Stimulated activated CD8-positive, alpha-beta memory T cell treated with anti-CD3 and anti-CD28 coated beads, Interleukin-15, amount 100 ng/mL, for 1 hour (primary cell): ENCODE measurements at regions not wholly inside any gene's neighbourhood (a gene's known extent, or its start where the extent isn't known, plus 50 kb on each side); places are given as distances from the start of the nearest gene placed in this dataset.

ENCODE experiments used
- DNase-seq: peaks from one replicate; pipeline ENCODE4 v3.0.0-alpha.2; 2020; ENCODE audit warnings: low read depth

DNA sequence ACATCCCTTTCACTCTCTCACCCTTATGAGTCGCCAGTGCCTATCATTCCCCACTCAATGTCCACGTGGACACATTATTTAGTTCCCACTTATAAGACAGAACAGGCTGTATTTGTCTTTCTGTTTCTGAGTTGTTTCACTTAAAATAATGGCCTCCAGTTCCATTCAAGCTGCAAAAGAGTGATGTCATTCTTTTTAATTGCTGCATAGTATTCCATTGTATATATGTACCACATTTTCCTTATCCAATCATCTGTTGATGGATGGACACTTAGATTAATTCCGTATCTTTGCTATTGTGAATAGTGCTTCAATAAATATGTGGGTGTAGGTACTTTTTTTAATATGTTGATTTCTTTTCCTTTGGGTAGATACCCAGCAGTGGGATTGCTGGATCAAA, 79.1 kb downstream of the ZNF365 start:
- DNase-seq: no peak

DNA sequence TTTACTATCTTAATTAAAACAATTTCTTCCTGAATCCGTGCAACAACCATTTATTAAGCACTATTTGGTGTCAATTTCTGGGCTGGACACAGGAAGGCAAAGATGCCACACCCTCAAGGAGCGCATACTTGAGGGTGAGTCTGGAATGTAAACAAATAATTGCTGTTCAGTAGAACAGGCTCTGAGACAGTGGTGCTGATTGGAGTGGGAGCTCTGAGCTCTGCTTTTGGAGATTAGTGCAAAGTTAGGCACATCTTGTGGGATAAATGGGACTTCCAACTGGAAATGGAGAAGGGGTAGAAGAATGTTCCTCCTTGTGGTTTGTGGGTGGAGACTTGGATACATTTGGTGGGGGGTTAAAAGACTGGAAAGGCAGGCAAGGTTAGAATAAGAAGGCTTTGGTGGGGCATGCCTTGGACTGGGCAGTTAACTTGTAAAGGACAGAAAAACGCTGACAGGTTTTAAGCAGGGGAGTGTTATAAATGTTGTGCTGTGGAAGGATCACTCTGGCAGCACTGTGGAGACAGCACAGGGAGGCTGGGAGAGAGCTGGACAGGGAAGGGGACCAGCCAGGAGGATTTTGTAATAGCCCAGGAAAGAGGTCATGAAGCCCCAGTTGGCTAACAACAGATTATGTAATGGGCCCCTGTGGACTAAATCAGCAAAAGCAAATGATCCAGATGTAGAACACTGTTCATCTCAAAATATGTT, 80.7 kb downstream of the ZNF365 start:
- no peak for DNase-seq

DNA sequence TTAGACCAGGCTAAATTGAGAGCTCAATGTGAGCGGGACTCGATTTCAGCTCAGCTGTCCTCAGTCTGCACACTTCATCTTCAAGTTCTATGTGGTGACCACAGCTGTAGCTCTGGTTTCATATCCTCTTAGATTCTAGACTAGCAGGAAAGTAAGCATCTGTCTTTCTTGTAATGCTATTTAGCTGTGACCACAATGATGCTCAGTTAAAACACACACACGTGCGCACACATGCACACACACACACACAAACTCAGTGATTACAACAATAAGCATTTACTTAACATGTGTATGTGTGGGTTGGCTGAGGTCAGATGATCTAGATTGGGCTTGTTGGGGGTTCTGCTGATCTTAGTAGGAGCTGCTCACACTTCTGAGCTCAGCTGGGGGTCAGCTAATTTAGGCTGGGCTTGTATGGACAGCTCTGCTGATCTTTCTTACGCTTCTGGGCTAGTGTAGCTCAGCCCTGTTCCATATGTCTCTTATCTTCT, 82.5 kb downstream of the ZNF365 start:
- no peak for DNase-seq

DNA sequence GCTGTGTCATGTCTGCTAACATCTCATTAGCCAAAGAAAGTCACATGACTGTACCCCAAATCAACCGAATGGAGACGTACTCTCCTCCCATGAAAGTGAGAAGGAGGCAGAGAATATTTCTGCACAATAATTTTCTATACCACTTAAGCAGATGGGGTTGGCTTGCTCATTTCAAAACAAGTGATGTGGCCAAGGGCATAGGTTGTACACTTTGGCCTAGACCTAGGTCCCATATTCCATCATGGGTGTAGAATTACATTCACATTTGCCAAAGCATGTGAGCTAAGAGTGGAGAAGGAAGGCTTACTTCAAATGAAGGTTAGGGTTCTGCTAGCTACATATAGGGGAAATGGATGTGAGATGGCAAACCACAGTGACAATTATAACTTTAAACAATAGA, 83.0 kb downstream of the ZNF365 start:
- DNase-seq: no peak

DNA sequence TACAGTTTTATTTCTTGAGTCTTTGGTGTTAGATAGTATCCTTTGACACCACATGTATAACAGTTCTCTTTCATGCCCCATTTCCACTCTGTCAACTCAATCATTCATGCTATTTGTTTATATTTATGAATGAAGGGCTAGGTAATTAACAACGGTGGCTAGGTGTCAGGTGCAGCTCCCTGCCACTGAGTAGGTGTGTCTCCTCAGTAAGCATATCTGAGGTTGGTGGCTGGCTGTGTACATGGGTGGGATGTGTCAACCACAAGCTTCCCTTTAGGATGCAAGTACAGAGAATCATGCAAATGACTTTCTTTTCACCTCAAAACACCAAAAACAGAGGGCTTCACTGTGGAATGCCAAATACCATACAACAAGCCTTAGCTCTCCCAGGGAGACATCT, 83.4 kb downstream of the ZNF365 start:
- no peak for DNase-seq

DNA sequence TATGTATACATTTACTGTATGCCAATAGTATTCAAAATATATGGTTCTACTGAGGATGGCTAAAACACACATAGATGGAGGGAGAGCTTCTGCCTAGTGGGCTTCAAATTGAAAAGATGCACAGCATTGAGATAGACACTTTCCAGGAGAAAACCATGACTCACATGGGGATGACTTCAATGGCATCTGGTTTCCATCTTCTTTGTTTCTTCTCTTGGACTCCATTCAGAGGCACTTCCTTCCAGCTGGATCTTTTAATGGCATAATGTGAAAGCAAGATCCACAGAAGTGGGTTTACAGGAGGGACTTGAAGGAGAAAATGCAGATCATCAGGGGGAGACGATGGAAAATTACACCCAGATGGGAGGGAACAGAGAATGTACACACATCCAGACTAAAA, 84.9 kb downstream of the ZNF365 start:
- DNase-seq: no peak

DNA sequence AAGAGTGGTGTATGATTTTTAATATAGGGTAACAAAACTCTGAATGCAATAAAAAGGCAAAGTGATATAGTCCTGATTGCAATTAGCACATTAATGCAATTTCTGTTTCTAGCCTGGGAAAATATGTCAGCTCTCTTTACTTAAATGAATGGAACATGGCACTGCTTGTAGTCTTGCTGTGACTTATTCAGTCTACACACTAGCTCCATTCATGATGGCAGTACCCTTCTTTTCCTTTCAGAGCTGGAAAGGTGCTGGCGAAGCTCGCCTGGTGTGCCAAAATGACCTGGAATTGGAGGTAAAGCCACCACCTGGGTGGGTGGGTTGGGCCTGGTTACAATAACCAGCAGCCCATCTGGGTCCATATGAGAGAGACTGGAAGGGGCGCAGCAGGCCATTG, 85.3 kb downstream of the ZNF365 start:
- no peak for DNase-seq

DNA sequence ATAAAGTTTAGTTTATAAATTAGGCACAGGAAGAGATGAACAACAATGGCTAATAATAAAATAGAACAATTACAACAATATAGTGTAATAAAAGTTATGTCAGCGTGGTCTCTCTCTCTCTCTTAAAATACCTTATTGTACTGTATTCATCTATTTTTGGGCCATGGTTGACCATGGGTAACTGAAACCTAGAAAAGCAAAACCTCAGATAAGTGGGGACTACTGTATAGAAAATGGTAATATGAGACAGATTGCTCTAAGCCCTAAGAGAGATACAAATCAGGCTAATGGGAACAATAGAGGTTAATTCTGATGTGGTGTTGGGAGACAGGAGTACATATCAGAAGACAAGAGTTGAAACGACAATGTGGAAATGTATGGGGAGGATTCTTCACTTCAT, 86.2 kb downstream of the ZNF365 start:
- DNase-seq: no peak

DNA sequence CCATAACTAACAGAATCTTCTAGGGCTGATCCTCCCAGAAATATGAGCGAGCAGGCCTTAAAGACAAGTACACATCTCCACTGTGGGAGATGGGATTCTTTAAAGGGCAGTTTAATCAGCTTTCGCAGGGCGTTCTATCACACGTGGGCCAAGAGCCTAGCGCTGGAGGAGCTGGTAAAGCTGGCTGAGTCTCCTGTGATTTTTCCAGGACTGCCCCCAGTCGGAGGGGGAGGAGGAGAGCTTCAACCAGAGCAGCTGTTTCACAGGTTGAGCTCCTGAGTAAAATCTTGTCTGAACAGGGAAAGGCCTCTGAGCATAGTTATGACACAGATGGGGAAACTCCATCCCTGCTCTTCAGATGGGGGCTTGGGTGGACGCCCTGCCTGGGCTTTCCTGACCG, 87.0 kb downstream of the ZNF365 start:
- no peak for DNase-seq

DNA sequence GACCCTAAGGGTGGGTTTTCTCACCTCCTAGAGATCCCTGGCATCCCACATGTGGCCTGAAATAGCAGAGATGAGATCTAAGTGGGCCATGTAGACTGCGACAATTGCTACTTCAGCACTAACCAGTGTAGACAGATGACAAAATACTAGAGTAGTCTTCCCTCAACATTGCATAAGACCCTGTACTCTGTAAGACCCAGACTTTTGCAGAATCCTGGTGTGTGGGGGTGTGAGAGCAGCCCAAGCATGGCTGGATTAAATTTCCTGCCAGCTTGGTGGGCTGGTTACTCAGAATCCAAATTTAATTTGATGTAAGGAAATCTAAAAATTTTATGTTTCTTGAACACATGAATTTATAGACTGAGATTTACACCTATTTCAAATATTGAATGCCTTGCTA, 88.3 kb downstream of the ZNF365 start:
- DNase-seq: no peak

DNA sequence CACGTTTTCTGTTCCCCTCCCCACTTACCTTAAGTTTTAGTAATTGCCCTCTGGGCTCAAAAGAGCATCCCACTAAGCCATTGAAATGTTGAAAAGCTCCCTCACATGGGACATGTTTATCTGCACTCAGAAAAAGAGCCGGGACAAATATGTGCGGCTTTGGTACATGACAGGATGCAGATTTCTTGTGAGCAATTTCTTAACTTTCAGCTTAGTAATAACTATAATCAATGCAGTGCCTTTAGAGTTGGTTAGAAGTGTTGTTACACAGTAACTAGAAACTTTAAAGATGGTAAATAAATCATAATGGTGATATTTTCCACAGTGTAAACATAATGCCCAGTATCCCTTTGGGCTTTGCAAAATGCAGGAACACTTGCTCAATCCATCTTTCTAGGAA, 89.2 kb downstream of the ZNF365 start:
- no peak for DNase-seq

DNA sequence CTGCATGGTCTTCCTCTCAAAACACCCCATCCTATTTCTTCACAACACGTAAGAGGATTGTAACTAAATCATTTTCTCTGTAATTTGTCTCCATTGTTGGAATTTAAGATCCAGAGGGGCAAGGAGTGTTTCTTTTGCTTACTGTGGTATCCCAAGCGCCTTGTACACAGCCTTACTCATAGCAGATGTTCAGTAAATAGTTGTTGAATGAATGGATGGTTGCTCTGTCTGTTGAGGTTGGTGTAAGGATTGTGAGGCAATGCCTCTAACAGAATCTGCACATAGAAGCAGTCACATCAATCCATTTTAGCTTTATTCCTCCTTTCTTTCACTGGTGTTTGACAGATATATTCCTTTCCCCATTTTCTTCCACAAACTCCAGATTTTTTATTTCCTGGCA, 90.1 kb downstream of the ZNF365 start:
- DNase-seq: no peak

DNA sequence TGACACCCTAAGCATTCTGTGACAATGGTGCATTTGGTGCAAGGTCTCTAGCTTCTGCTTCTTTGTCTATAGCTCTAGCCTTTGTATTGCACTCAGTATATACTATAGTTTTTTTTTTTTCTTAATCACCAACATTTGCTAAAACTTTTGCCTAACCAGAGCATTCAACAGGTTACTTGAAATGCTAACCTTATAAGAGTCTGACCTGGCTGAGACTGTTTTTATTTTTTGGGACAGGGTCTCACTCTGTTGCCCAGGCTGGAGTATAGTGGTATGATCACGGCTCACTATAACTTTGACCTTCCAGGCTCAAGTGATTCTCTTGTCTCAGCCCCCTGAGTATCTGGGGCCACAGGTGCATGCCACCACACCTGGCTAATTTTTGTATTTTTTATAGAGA, 92.4 kb downstream of the ZNF365 start:
- DNase-seq: no peak

DNA sequence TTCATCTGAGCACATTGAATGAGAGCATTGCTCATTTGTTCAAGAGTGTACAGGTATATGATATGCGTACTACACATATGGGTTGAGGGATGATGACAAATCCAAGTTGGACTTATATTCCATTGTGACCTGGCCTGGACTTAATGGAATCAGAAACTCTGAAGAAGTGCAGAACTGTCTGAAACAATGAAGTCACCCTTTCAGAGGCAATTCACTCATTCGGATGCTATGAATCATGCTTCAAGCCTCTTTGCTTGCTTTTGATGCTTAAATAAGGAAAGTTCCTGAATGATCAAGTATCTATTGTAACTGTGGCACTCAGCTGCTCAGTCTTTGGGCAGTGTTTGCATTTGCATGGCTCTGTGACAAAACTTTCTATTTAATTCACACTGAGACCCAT, 93.4 kb downstream of the ZNF365 start:
- DNase-seq: no peak

DNA sequence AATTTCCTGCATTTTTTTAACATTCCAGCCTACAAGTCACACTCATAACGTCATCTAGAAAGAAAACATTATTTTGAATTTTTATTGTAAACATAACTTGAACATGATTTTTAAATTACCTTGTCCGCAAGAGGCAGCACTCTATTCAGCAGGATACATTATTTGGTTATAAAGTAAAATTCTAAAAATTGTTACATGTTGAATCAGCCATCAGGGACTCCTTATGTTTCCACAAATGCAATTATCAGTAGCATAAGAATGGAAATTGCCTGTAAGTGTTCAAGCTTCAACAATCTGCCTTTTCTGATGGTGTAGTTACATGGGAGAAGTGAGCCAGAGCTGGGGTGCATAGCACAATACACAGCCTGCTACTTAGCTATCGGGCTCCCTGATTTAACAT, 97.5 kb downstream of the ZNF365 start:
- no peak for DNase-seq

DNA sequence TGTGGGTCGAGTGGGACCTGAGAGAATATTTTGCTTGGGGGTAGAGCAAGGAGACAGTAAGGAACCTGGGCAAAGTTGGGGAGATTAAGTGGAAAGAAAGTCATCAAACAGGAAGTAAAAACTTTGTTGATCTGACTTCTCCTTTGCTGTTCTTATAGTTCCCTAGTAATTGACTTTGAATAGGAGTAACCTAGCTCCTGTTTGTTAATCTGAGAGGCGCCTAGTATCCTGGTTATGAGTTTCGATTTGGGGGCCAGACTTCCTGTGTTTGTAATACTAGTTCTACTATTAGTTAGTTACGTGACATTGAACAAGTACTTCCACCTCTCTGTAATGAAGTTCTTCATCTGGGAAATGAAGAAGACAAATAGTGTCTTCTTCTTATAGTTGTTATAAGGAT, 99.1 kb downstream of the ZNF365 start:
- no peak for DNase-seq

DNA sequence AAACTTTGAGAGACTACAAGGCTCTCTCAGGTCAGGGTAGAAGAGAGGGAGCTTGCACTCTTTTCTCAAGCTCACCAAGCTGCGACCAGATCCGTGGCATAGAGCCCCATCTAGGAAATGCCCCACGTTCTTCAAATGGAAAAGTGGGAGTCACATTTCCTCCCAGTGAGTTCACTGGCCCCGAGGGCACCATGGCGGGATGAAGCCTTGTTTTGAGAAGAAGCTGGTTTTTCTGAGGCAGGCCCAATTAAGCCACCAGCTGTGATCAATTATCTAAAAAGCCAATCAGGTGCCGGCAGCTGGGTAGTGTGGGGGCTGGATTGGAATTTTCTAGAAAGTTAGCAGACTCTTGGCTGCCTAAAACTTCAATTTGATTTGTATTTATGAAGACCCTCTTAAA, 101.4 kb downstream of the ZNF365 start:
- DNase-seq: no peak

DNA sequence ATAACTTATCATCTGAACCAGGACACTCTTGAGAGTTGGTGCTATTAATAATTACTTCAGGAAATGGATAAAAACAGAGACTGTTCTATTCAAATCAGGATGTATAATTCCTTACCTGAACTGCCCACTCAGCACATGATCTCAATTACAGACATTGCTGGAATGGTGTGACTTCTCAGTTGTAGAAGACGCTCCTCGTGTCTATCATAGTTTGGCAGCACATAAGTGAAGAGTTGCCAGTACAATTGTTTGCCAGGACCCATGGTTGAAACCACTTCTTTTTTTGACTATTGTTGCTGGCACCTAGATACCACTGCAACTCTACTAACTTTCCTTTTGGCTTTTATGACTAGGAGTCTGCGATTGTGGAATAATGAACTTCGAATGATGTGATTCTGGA, 105.4 kb downstream of the ZNF365 start:
- DNase-seq: no peak

DNA sequence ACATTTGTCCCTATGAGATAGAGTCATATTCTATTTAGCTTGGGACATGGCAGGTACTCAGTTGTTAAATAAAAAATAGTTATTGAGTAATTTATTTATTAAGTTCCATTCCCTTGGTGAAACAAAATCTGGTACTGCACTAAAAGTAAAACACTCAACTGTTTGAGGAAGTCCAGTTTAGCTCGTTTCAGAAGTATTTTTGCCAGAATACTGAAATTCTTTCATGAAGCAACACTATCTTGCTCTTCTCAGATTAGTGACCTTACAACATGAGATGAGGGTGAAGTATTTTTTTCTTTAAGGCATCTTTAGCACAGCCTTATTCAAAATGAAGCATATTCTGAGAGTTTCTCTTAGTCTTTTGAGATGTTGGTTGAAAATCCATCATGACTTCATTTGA, 106.0 kb downstream of the ZNF365 start:
- no peak for DNase-seq

DNA sequence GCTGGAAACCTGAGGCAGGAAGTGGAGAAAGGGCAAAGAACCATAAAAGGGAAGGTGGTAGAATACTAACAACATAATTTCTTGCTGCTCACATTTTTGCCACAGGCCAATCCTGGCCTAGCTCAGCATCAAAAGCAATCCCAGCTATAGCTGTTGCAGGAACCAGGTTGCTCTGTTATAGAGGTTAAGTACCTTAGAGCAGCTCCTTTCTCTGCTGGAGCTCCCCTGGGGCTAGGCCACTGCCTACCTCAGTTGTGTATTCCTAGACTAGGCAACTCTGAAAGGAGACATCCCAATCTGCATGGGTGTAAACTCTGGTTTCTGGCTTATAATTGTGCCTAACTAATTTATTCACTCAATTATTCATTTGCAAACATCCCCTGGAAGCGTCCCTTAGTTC, 108.4 kb downstream of the ZNF365 start:
- no peak for DNase-seq

DNA sequence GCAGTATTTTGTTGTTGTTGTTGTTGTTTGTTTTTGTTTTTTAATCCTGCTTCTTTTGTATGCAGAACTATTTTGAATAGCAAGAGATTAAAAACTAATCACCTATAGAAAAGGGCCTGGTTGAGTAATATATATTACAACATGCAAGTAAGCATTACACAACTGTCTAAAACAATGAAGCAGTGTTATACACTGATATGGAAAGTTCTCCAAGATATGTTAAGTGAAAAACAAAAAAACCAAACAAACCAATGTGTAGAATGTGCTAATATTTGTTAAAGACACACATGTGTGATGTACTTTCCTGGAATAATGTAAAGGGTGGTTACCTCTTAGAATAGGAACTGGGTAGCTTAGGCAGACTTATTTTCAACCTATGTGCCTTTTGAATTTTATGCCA, 117.4 kb downstream of the ZNF365 start:
- no peak for DNase-seq

DNA sequence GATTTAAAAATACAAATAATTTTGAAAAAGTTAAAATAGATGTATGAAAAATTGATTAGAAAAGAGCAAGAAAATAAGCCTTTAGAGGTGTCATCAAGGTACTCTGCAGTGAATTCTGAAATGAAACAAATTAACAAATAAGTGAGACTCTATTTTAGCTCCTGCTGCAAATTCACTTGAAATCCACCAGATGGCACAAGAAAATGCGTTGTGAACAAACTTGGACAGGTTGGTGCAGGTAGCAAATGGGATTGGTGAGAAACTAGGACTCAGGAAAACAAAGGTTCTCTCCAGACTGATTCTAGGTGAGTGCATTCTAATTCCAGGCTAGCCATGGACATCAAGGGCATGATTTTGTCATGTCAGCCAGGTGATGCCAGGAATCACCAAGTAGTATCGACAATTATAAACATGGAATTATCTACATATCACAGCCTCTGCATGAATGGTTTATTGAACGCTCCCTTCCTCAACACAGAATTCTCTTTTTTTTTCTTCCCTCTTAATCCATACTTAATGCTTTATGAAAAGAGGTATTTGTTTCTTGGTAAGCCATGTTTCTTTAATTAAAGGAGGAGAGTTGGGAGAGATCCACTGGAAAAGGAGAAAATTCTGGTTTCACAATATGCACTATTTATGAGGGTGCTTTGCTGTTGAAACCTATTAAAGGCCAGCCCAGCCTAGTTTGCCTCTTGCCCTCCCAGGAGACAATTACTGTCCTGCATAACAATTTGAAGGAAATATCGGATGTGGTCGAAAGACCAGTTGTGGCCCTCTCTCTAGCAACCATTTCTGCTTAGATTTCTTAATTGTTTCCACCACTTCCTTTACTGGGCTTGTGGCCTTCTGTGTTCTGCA, 118.1 kb downstream of the ZNF365 start:
- DNase-seq: no peak

DNA sequence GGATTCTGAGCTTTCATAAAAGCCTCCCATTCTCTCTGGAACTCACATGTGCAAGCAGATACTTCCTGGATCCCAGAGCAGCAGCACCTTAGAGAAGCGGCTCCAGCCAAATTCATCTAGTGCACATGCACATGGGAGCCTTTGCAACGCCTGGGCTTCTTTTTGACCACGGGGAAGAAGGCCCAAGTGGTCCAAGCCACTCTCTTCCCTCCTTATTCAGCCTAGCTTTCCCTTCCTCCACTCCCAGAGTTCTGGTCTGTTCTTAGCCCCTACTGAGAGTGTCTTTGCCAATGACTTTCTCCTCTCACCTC, 118.7 kb downstream of the ZNF365 start:
- no peak for DNase-seq

DNA sequence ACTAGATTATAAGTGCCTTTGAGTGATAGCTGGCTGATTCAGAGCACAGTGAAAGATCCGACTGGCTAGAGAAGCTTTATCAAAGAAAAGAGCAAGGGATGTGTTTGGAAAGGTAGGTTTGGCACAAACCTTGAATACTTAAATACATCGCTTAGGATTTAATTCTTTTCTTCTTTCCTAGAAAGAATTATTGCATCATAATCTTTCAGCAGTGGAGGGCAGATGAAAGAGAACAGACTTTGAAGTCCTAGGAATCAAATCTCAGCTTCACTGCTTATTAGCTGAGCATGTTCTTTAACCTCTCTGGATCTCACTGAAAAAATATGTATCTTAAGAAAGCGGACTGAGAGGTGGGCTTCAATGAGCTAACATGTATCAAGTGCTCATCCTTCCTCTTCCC, 122.8 kb downstream of the ZNF365 start:
- no peak for DNase-seq
